ENCODE measurements at regions not wholly inside any gene's neighbourhood (a gene's known extent, or its start where the extent isn't known, plus 50 kb on each side); places are given as distances from the start of the nearest gene placed in this dataset.
"Not testable (repeated sequence)": the region's sequence is repeated elsewhere in the genome, so short reads cannot be mapped to it uniquely, and the experiment has no call there.

GRCh38 chr6:92274588-92274987 lies 1144.8 kb downstream of the EPHA7 start:
- no peak for DNase-seq (ENCODE audit: low spot score)

GRCh38 chr6:92273694-92274093 lies 1145.7 kb downstream of the EPHA7 start:
- DNase-seq (ENCODE audit: low spot score), result no peak

- DNase-seq (ENCODE audit: low spot score), result no peak
These were observed 1148.3 kb downstream of the EPHA7 start for GRCh38 chr6:92271091-92271490.

- DNase-seq (ENCODE audit: low spot score), result no peak
These were observed 1149.0 kb downstream of the EPHA7 start for GRCh38 chr6:92270365-92270764.

GRCh38 chr6:92267335-92267734 lies 1152.0 kb downstream of the EPHA7 start:
- no peak for DNase-seq (ENCODE audit: low spot score)

- no peak for DNase-seq (ENCODE audit: low spot score)
These were observed 1155.5 kb downstream of the EPHA7 start for GRCh38 chr6:92263864-92264263.

- no peak for DNase-seq (ENCODE audit: low spot score)
These were observed 1160.2 kb downstream of the EPHA7 start for GRCh38 chr6:92259171-92259570.

- DNase-seq (ENCODE audit: low spot score), result no peak
These were observed 1176.0 kb downstream of the EPHA7 start for GRCh38 chr6:92243315-92243714.

GRCh38 chr6:92231171-92231701 lies 1188.1 kb downstream of the EPHA7 start:
- DNase-seq (ENCODE audit: low spot score), result no peak

GRCh38 chr6:92219987-92220386 lies 1199.4 kb downstream of the EPHA7 start:
- not testable (repeated sequence) for DNase-seq (ENCODE audit: low spot score)

GRCh38 chr6:92216717-92217116 lies 1202.6 kb downstream of the EPHA7 start:
- DNase-seq (ENCODE audit: low spot score), result no peak

GRCh38 chr6:92201618-92202017 lies 1217.7 kb downstream of the EPHA7 start:
- DNase-seq (ENCODE audit: low spot score), result no peak

GRCh38 chr6:92196325-92196724 lies 1223.0 kb downstream of the EPHA7 start:
- DNase-seq (ENCODE audit: low spot score), result no peak

GRCh38 chr6:92195796-92196195 lies 1223.6 kb downstream of the EPHA7 start:
- no peak for DNase-seq (ENCODE audit: low spot score)

- DNase-seq (ENCODE audit: low spot score), result no peak
These were observed 1231.3 kb downstream of the EPHA7 start for GRCh38 chr6:92188016-92188415.

- no peak for DNase-seq (ENCODE audit: low spot score)
These were observed 1234.4 kb downstream of the EPHA7 start for GRCh38 chr6:92184933-92185332.

GRCh38 chr6:92181347-92181746 lies 1238.0 kb downstream of the EPHA7 start:
- no peak for DNase-seq (ENCODE audit: low spot score)

- no peak for DNase-seq (ENCODE audit: low spot score)
These were observed 1239.3 kb downstream of the EPHA7 start for GRCh38 chr6:92180090-92180489.

GRCh38 chr6:92176666-92177065 lies 1242.7 kb downstream of the EPHA7 start:
- DNase-seq (ENCODE audit: low spot score), result no peak

GRCh38 chr6:92174398-92175073 lies 1244.8 kb downstream of the EPHA7 start:
- DNase-seq (ENCODE audit: low spot score), result no peak

- no peak for DNase-seq (ENCODE audit: low spot score)
These were observed 1249.9 kb downstream of the EPHA7 start for GRCh38 chr6:92169506-92169905.

- DNase-seq (ENCODE audit: low spot score), result no peak
These were observed 1252.7 kb downstream of the EPHA7 start for GRCh38 chr6:92166666-92167065.

GRCh38 chr6:92161953-92162352 lies 1257.4 kb downstream of the EPHA7 start:
- no peak for DNase-seq (ENCODE audit: low spot score)

GRCh38 chr6:92160226-92160625 lies 1259.1 kb downstream of the EPHA7 start:
- DNase-seq (ENCODE audit: low spot score), result no peak

Measured in CD4-positive, alpha-beta T cell treated with Interleukin-6 at 100 ng/mL for 8 hours (primary cell).